Neuron (in vitro differentiated cells): ENCODE measurements at regions not wholly inside any gene's neighbourhood (a gene's known extent, or its start where the extent isn't known, plus 50 kb on each side); places are given as distances from the start of the nearest gene placed in this dataset.

Experiments
- H2AFZ ChIP-seq: one replicate; pipeline ENCODE4 v1.6.1; 2013; ENCODE audit warnings: low read depth, mild to moderate bottlenecking, inconsistent platforms, low read length, moderate library complexity
- H3K27me3 ChIP-seq: one replicate; pipeline ENCODE4 v1.6.1; 2013; ENCODE audit warnings: low read length; ENCODE audit not compliant: insufficient read depth
- H3K36me3 ChIP-seq: one replicate; pipeline ENCODE4 v1.6.1; 2013; ENCODE audit warnings: low read length; ENCODE audit not compliant: insufficient read depth
- H3K4me1 ChIP-seq: one replicate; pipeline ENCODE4 v1.6.1; 2013; ENCODE audit warnings: low read length; ENCODE audit not compliant: insufficient read depth
- H3K4me3 ChIP-seq: 2 replicates; pipeline ENCODE4 v1.5.1; 2013; ENCODE audit warnings: mild to moderate bottlenecking, low read length, moderate library complexity
- H3K9me3 ChIP-seq: one replicate; pipeline ENCODE4 v1.6.1; 2013; ENCODE audit warnings: low read length

DNA sequence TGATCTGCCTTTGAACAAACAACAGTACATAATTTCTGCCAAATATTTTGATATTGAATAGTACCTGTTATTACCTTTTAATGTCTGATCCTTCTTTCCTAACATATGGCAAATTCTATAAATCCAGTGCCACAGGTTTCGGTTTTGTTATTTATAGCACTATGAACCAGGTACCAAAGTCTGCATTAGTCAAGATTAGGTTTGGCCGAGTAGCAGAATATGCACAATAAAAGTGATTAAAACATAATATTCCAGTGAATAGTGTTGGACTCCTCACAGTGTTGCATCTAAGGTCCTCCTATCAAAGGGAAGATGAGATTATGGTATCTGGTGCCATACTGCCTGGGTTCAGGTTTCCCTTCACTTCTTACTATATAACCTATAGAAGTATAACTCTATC is 599.0 kb downstream of the ZPLD1 start:
- no peaks in the 10 kb centered on the region for H3K36me3 ChIP-seq
- H2AFZ ChIP-seq: no peak overlapping the region
- no peaks in the 10 kb centered on the region for H3K27me3 ChIP-seq
- H3K9me3 ChIP-seq: no peaks in the 10 kb centered on the region
- H3K4me1 ChIP-seq: no peaks in the 10 kb centered on the region
- no peak overlapping the region for H3K4me3 ChIP-seq

DNA sequence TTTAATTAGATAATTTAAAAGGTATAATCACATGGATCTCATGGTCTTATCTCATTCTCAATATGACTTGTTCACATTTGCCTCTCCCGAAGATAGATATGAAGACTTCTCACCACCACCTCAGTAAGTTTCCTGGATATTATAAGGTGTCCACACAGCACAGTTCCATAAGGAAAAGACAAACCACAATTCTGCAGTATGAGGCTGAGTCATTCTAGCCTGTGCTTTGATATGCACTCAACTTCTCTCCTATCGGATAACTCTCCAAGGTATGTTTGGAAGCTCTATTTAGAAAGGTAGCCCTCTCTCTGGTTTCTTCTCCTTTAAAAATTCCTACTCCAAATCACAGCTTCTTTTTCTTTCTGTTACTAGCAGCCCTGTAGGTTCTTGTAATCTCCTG is 612.8 kb downstream of the ZPLD1 start:
- H3K4me1 ChIP-seq: no peaks in the 10 kb centered on the region
- H3K4me3 ChIP-seq: no peak overlapping the region
- no peaks in the 10 kb centered on the region for H3K27me3 ChIP-seq
- H3K9me3 ChIP-seq: no peaks in the 10 kb centered on the region
- no peak overlapping the region for H2AFZ ChIP-seq
- no peaks in the 10 kb centered on the region for H3K36me3 ChIP-seq

- Histone ChIP-seq H3K9me3 (no peaks in the 10 kb centered on the region), H3K36me3 (no peaks in the 10 kb centered on the region), H3K4me1 (no peaks in the 10 kb centered on the region), H3K27me3 (no peaks in the 10 kb centered on the region), H2AFZ (no peak overlapping the region), H3K4me3 (no peak overlapping the region)
These were observed 613.4 kb downstream of the ZPLD1 start for GRCh38 chr3:103048068-103048722.

GRCh38 chr3:103052236-103052830 is 617.5 kb downstream of the ZPLD1 start:
- H3K4me3 ChIP-seq: no peak overlapping the region
- H3K9me3 ChIP-seq: no peaks in the 10 kb centered on the region
- no peaks in the 10 kb centered on the region for H3K36me3 ChIP-seq
- no peaks in the 10 kb centered on the region for H3K27me3 ChIP-seq
- H2AFZ ChIP-seq: no peak overlapping the region
- H3K4me1 ChIP-seq: no peaks in the 10 kb centered on the region

GRCh38 chr3:103055021-103055520 is 620.3 kb downstream of the ZPLD1 start:
- H3K36me3 ChIP-seq: no peaks in the 10 kb centered on the region
- no peaks in the 10 kb centered on the region for H3K9me3 ChIP-seq
- H3K27me3 ChIP-seq: no peaks in the 10 kb centered on the region
- no peaks in the 10 kb centered on the region for H3K4me1 ChIP-seq
- H2AFZ ChIP-seq: no peak overlapping the region
- H3K4me3 ChIP-seq: no peak overlapping the region

GRCh38 chr3:103056542-103056941 is 621.7 kb downstream of the ZPLD1 start:
- H2AFZ ChIP-seq: no peak overlapping the region
- H3K27me3 ChIP-seq: no peaks in the 10 kb centered on the region
- no peaks in the 10 kb centered on the region for H3K9me3 ChIP-seq
- no peaks in the 10 kb centered on the region for H3K4me1 ChIP-seq
- H3K4me3 ChIP-seq: no peak overlapping the region
- no peaks in the 10 kb centered on the region for H3K36me3 ChIP-seq

DNA sequence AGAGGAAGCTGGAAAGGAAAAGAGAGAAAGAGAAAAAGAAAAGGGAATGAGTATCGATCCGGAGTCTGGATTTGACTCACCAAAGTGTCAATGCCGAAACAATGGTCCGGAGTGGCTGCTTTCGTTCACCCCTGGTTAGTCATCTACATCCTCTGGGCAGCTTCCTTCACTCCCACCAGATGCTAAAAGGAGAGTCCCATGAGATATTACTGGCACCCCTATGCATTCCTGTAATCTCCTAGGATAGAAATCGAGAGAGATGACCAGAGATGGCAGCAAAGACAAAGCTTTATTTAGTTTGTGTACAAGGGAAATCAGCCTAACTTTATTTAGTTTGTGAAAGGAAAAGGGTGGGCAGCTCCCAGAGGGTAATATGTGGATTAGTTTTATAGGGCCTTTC is 622.2 kb downstream of the ZPLD1 start:
- H2AFZ ChIP-seq: no peak overlapping the region
- no peak overlapping the region for H3K4me3 ChIP-seq
- no peaks in the 10 kb centered on the region for H3K36me3 ChIP-seq
- H3K4me1 ChIP-seq: no peaks in the 10 kb centered on the region
- H3K9me3 ChIP-seq: no peaks in the 10 kb centered on the region
- H3K27me3 ChIP-seq: no peaks in the 10 kb centered on the region

- H3K4me3 ChIP-seq: no peak overlapping the region
- no peaks in the 10 kb centered on the region for H3K27me3 ChIP-seq
- no peaks in the 10 kb centered on the region for H3K36me3 ChIP-seq
- no peaks in the 10 kb centered on the region for H3K4me1 ChIP-seq
- no peaks in the 10 kb centered on the region for H3K9me3 ChIP-seq
- no peak overlapping the region for H2AFZ ChIP-seq
These were observed 622.7 kb downstream of the ZPLD1 start for GRCh38 chr3:103057487-103057886.

DNA sequence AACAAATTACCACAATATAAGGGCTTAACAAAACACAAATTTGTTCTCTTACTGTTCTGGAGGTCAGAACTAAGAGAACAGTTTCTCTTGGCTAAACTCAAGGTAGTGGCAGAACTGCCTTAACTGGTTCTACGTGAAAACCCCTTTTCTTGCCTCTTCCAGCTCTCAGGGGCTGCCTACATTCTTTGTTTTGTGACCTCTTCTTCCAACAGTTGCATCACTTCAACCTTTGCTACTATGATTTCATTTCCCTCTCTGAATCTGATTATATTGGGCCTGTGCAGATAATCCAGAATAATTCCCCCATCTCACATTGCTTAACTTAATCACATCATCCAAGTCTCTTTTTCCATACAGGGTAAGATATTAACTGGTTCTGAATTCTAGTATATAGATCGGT is 624.6 kb downstream of the ZPLD1 start:
- no peak overlapping the region for H2AFZ ChIP-seq
- no peaks in the 10 kb centered on the region for H3K27me3 ChIP-seq
- no peaks in the 10 kb centered on the region for H3K4me1 ChIP-seq
- H3K4me3 ChIP-seq: no peak overlapping the region
- H3K36me3 ChIP-seq: no peaks in the 10 kb centered on the region
- no peaks in the 10 kb centered on the region for H3K9me3 ChIP-seq

- no peak overlapping the region for H3K4me3 ChIP-seq
These were observed 625.4 kb downstream of the ZPLD1 start for GRCh38 chr3:103060242-103060641.

DNA sequence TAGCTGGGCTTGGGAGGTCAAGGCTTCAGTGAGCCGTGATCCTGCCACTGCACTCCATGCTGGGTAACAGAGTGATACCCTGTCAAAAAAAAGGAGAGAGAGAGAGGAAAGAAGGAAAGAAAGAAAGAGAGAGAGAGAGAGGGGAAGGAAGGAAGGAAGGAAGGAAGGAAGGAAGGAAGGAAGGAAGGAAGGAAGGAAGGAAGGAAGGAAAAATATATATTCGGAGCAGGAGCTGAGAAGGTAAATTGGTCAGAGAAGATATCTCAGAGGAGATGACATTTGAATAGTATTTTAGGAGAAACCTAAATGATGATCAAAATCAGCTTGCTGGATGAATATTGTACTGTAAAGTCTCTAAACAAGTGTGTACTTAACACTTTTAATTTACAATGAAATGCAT is 633.1 kb downstream of the ZPLD1 start:
- H3K36me3 ChIP-seq: no peaks in the 10 kb centered on the region
- H3K4me3 ChIP-seq: no peak overlapping the region
- H3K4me1 ChIP-seq: no peaks in the 10 kb centered on the region
- H3K9me3 ChIP-seq: no peaks in the 10 kb centered on the region
- H2AFZ ChIP-seq: no peak overlapping the region
- no peaks in the 10 kb centered on the region for H3K27me3 ChIP-seq

More at GRCh38 chr3:103060242-103060641, 625.4 kb downstream of the ZPLD1 start:
- Histone ChIP-seq H3K27me3 (no peaks in the 10 kb centered on the region), H3K4me1 (no peaks in the 10 kb centered on the region), H3K36me3 (no peaks in the 10 kb centered on the region), H3K9me3 (no peaks in the 10 kb centered on the region), H2AFZ (no peak overlapping the region)

DNA sequence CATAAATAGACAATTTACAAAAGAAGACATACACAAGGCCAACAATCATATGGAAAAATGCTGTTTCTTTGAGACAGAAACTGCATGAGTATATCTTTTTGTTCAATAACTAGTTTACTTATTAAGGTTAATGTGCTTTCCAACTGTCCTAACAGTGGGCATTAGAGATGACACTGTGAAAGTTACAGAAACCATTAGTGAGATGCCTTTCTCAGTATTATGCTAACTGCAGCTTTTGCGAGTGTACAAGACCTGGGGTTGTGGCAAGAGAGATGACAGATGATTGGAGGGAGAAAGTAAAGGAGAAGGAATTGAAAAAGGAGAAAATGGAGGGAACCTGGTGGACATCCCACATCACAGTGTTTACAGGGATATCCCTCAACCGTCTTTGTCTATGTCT is 640.5 kb downstream of the ZPLD1 start:
- H3K9me3 ChIP-seq: no peaks in the 10 kb centered on the region
- no peaks in the 10 kb centered on the region for H3K36me3 ChIP-seq
- no peaks in the 10 kb centered on the region for H3K27me3 ChIP-seq
- H3K4me3 ChIP-seq: no peak overlapping the region
- H2AFZ ChIP-seq: no peak overlapping the region
- H3K4me1 ChIP-seq: no peaks in the 10 kb centered on the region

DNA sequence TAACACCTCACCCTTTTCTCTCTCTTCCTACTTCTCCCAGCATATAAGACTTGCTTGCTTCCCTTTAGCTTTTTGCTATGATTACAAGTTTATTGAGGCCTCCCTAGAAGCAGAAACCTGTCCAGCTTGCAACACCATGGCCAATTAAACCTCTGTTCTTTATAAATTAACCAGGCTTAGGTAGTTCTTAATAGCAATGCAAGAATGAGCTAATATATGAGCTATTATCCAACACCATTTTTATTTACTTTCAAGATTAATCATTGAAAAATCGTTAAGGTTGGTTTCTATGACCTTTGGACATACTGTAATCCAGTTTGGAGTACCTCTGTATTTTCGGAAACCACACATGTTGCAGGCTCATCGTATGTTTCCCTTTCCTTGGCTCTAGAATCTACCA is 643.1 kb downstream of the ZPLD1 start:
- Histone ChIP-seq H3K4me1 (no peaks in the 10 kb centered on the region), H3K4me3 (no peak overlapping the region), H3K36me3 (no peaks in the 10 kb centered on the region), H3K27me3 (no peaks in the 10 kb centered on the region), H2AFZ (no peak overlapping the region), H3K9me3 (no peaks in the 10 kb centered on the region)

- Histone ChIP-seq H3K9me3 (no peaks in the 10 kb centered on the region), H3K4me3 (no peak overlapping the region), H3K27me3 (no peaks in the 10 kb centered on the region), H3K36me3 (no peaks in the 10 kb centered on the region), H3K4me1 (no peaks in the 10 kb centered on the region), H2AFZ (no peak overlapping the region)
These were observed 647.7 kb downstream of the ZPLD1 start for GRCh38 chr3:103082501-103082900.
